ENCODE measurements at regions not wholly inside any gene's neighbourhood (a gene's known extent, or its start where the extent isn't known, plus 50 kb on each side); places are given as distances from the start of the nearest gene placed in this dataset.

DNA sequence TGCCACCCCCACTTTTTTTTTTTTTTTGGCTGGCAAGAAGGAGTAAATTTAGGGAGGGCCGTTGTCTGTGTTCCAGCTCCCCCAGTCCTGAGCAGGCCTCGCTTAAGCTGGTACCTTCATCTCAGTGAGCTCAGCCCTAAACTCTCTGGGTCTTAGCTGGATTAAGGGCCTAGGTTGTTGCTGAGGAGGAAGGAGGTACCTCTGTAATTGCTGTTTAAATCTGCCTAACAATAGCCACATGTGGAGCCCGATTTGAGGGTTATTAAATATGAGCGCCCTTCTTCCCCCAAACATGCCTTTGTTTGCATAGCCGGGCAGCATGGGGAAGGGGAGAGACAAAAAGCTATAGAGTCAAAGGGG, 179.0 kb upstream of the PITX1 start:
- Histone ChIP-seq H3K9me3 (ENCODE audit: control insufficient read depth in 1 of 2, low read length in 2 of 2) (no peaks in the 10 kb centered on the region), H3K4me3 (ENCODE audit: low read depth in 1 of 2, low read length in 2 of 2) (no peak overlapping the region), H3K27ac (ENCODE audit: low read depth, low read length) (no peak overlapping the region), H3K36me3 (ENCODE audit: control insufficient read depth in 1 of 2, insufficient read depth in 2 of 2, low read length in 2 of 2) (no peaks in the 10 kb centered on the region), H3K4me1 (ENCODE audit: control insufficient read depth in 1 of 2, insufficient read depth in 2 of 2, low read length in 2 of 2) (peaks cover 8 to 9% of the 10 kb centered on the region in 2 donors), H3K9ac (ENCODE audit: low read depth in 1 of 2, low read length in 2 of 2) (no peak overlapping the region), H3K27me3 (ENCODE audit: control insufficient read depth in 1 of 2, insufficient read depth in 2 of 2, low read length in 2 of 2) (no peaks in the 10 kb centered on the region)

DNA sequence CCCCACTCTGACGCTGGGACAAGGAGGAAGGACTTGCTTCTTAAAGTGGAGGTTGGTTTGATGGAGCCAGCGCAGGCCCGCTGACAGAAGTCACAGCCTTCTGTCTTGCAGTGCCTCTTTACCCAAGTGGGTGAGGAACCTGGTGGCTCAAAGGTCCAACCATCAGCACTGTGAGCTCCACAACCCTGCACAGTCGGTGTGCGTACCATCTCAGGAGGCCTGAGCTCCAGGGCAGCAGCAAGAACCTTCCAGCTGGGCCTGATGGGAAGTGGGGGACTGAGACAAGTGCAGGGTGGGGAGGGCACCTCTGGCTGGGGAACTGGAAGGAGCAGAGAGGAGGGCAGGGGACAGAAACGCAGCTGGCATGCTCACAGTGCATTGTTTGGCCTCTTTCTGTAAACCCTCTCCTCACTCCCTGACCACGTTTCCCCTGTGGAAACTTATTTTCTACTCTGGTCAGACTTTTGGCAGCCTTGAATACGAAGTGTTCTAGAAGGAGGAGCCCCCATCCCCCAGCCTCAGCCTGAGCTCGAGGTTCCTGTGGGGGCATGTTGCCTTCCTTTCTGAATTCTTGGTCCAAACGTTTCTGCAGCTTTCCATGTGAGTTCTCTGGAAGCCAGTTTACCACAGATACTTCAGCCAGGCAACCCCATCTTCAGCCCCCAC, 178.5 kb upstream of the PITX1 start:
- H3K4me1 ChIP-seq (ENCODE audit: control insufficient read depth in 1 of 2, insufficient read depth in 2 of 2, low read length in 2 of 2), result peaks cover 8 to 9% of the 10 kb centered on the region in 2 donors
- H3K27me3 ChIP-seq (ENCODE audit: control insufficient read depth in 1 of 2, insufficient read depth in 2 of 2, low read length in 2 of 2), result no peaks in the 10 kb centered on the region
- no peak overlapping the region for H3K9ac ChIP-seq (ENCODE audit: low read depth in 1 of 2, low read length in 2 of 2)
- no peak overlapping the region for H3K4me3 ChIP-seq (ENCODE audit: low read depth in 1 of 2, low read length in 2 of 2)
- no peak overlapping the region for H3K27ac ChIP-seq (ENCODE audit: low read depth, low read length)
- no peaks in the 10 kb centered on the region for H3K36me3 ChIP-seq (ENCODE audit: control insufficient read depth in 1 of 2, insufficient read depth in 2 of 2, low read length in 2 of 2)
- no peaks in the 10 kb centered on the region for H3K9me3 ChIP-seq (ENCODE audit: control insufficient read depth in 1 of 2, low read length in 2 of 2)

DNA sequence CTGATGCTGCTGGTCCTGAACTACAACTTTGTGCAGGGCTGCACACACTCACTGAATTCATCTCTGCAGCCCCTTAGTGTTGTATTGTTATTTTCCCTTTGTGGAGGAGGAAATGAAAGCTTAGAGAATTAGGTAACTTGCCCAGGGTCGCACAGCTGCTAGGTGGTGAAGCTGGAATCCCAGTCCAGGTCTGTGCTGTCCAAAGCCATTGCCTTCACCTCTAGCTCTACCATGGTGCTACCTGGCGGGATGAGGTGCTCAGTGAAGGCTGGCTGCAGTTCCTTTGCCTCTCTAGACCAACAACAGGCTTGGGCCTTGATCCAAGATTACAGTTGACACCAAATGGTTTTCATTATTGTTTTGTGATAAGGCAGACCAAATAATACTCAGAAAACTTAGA, 177.8 kb upstream of the PITX1 start:
- no peaks in the 10 kb centered on the region for H3K27me3 ChIP-seq (ENCODE audit: control insufficient read depth in 1 of 2, insufficient read depth in 2 of 2, low read length in 2 of 2)
- no peaks in the 10 kb centered on the region for H3K36me3 ChIP-seq (ENCODE audit: control insufficient read depth in 1 of 2, insufficient read depth in 2 of 2, low read length in 2 of 2)
- no peak overlapping the region for H3K27ac ChIP-seq (ENCODE audit: low read depth, low read length)
- H3K9ac ChIP-seq (ENCODE audit: low read depth in 1 of 2, low read length in 2 of 2), result no peak overlapping the region
- H3K9me3 ChIP-seq (ENCODE audit: control insufficient read depth in 1 of 2, low read length in 2 of 2), result no peaks in the 10 kb centered on the region
- no peak overlapping the region for H3K4me3 ChIP-seq (ENCODE audit: low read depth in 1 of 2, low read length in 2 of 2)
- peaks cover 8 to 9% of the 10 kb centered on the region in 2 donors for H3K4me1 ChIP-seq (ENCODE audit: control insufficient read depth in 1 of 2, insufficient read depth in 2 of 2, low read length in 2 of 2)

DNA sequence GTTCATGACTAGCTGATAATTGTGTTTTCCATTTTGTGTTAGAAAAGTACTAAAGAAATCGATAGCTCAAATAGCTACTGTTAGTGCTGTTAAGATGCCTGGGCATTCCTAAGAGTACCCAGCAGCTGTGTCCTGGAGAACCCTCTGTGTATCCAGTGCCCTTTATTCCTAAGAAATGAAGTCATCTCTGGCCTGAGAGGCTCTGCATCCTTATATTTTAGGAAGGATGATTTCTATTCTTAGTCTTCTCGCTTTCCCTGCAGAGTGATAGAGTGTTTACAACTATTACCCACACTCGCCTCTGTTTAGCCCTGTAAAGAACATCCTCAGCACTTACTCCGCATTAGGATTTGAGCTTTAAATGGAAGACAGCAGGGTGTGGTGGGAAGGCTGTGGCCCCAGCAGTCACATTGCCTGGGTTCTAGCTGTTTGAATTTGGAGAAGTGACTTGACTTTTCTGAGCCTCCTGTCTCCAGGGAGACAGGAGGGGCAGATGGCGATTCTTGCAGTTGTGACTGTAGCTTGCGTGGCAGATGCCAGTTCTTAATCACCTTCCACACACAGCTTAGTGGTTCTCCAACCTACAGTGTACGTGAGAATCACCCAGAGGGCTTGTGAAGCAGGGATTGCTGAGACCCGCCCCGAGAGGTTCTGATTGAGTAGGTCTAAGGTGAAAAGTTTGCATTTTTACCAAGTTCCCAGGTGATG, 177.2 kb upstream of the PITX1 start:
- H3K9me3 ChIP-seq (ENCODE audit: control insufficient read depth in 1 of 2, low read length in 2 of 2), result no peaks in the 10 kb centered on the region
- H3K9ac ChIP-seq (ENCODE audit: low read depth in 1 of 2, low read length in 2 of 2), result no peak overlapping the region
- H3K27ac ChIP-seq (ENCODE audit: low read depth, low read length), result peak overlapping the region; percentile 13
- H3K36me3 ChIP-seq (ENCODE audit: control insufficient read depth in 1 of 2, insufficient read depth in 2 of 2, low read length in 2 of 2), result no peaks in the 10 kb centered on the region
- H3K27me3 ChIP-seq (ENCODE audit: control insufficient read depth in 1 of 2, insufficient read depth in 2 of 2, low read length in 2 of 2), result no peaks in the 10 kb centered on the region
- peaks cover 7 to 8% of the 10 kb centered on the region in 2 donors for H3K4me1 ChIP-seq (ENCODE audit: control insufficient read depth in 1 of 2, insufficient read depth in 2 of 2, low read length in 2 of 2)
- H3K4me3 ChIP-seq (ENCODE audit: low read depth in 1 of 2, low read length in 2 of 2), result no peak overlapping the region

DNA sequence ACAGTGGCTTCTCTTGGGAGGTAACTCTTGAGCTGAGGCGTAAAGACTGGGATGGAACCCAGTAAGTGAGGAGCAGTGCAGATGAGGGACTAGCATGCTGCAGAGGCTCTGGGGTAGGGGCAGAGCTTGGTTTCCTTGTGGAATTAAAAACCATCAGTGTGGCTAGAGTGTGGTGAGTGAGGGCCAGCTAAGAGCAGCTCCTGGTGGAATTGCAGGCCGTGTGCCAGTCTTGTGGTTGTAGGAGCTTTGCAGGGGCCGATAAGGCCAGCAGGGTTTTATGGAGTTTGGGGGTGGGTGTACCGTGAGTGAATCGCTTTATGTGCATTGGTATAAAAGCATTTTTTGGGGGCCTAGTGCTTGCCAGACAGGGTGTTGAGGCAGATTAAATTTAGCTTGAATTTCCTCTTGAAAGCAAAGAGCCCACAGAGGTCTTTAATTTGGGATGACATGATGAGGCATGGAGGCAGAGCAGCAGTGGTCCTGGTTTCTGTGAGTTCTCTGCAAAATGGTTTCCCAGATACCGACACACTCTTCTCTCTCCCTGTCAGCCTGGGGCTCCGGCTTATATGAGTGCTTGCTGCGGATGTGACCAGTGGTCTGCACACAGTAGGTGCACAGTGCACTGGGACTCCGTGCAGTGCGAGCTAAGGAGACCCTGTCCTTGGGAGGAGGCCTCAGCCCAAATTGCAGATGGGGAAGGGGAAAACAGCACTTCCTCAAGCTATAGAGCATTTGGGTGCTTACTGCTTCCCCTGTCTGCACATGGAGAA, 176.4 kb upstream of the PITX1 start:
- no peak overlapping the region for H3K9ac ChIP-seq (ENCODE audit: low read depth in 1 of 2, low read length in 2 of 2)
- no peaks in the 10 kb centered on the region for H3K36me3 ChIP-seq (ENCODE audit: control insufficient read depth in 1 of 2, insufficient read depth in 2 of 2, low read length in 2 of 2)
- H3K27ac ChIP-seq (ENCODE audit: low read depth, low read length), result no peak overlapping the region
- no peaks in the 10 kb centered on the region for H3K27me3 ChIP-seq (ENCODE audit: control insufficient read depth in 1 of 2, insufficient read depth in 2 of 2, low read length in 2 of 2)
- no peak overlapping the region for H3K4me3 ChIP-seq (ENCODE audit: low read depth in 1 of 2, low read length in 2 of 2)
- peaks cover 0 to 8% of the 10 kb centered on the region in 2 donors for H3K4me1 ChIP-seq (ENCODE audit: control insufficient read depth in 1 of 2, insufficient read depth in 2 of 2, low read length in 2 of 2)
- no peaks in the 10 kb centered on the region for H3K9me3 ChIP-seq (ENCODE audit: control insufficient read depth in 1 of 2, low read length in 2 of 2)

DNA sequence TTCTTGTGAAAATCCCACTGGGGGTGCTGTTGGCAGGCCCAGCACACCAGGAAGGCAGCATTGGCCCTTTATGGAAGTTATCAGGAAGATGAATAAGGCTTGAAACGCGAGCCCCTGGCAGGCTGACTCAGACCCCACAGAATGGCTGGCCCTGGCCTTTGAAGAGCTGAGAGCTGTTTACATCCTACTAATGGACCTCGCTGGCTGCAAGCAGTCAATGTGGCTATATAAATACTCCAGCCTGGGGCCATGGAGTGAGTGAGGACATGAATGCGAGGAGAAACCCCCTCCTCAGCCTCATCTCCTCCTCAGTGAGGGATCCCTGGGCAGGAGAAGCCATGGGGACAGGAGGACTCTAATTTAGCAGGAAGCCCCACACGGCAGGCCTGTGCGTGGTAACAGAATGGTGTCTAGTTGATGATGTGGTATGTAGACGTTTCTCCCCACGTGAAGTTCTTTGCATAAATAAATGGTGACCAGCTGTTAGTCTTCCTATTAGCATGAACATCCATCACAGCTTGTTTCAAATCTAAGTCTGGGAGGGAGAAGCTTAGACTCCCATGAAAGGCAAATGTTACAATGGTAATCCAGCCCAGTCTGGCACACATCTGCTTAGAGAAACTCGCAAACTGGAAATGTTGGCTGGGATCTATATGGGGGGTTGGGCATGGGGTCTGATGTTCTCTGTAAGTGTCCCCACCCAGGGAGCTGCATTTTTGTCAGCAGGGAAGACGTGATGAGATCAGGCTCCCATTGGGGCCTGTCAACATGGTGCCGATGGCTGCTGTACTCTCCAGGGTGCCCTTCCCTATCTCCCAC, 175.1 kb upstream of the PITX1 start:
- Histone ChIP-seq H3K27ac (ENCODE audit: low read depth, low read length) (peak overlapping the region; percentile 23), H3K4me3 (ENCODE audit: low read depth in 1 of 2, low read length in 2 of 2) (no peak overlapping the region), H3K36me3 (ENCODE audit: control insufficient read depth in 1 of 2, insufficient read depth in 2 of 2, low read length in 2 of 2) (no peaks in the 10 kb centered on the region), H3K4me1 (ENCODE audit: control insufficient read depth in 1 of 2, insufficient read depth in 2 of 2, low read length in 2 of 2) (peaks cover 0 to 8% of the 10 kb centered on the region in 2 donors), H3K27me3 (ENCODE audit: control insufficient read depth in 1 of 2, insufficient read depth in 2 of 2, low read length in 2 of 2) (no peaks in the 10 kb centered on the region), H3K9ac (ENCODE audit: low read depth in 1 of 2, low read length in 2 of 2) (no peak overlapping the region), H3K9me3 (ENCODE audit: control insufficient read depth in 1 of 2, low read length in 2 of 2) (no peaks in the 10 kb centered on the region)

DNA sequence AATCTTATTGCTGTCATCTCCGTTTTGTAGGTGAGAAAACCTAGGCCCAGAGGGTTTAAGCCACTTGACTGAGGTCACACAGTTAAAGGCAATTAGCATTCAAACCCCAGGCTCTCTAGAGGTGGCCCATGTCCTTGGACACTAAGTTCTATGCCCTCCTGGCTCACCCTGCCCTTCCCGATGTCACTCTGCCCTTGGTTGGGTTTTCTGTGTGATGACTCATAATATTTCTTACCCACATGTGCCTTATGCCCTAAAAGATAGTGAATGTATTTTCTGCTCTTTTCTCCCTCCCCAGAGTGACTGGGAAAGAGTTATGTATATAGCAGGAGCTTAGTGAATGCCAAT, 174.5 kb upstream of the PITX1 start:
- no peaks in the 10 kb centered on the region for H3K27me3 ChIP-seq (ENCODE audit: control insufficient read depth in 1 of 2, insufficient read depth in 2 of 2, low read length in 2 of 2)
- H3K9ac ChIP-seq (ENCODE audit: low read depth in 1 of 2, low read length in 2 of 2), result no peak overlapping the region
- H3K4me3 ChIP-seq (ENCODE audit: low read depth in 1 of 2, low read length in 2 of 2), result no peak overlapping the region
- no peaks in the 10 kb centered on the region for H3K36me3 ChIP-seq (ENCODE audit: control insufficient read depth in 1 of 2, insufficient read depth in 2 of 2, low read length in 2 of 2)
- no peaks in the 10 kb centered on the region for H3K9me3 ChIP-seq (ENCODE audit: control insufficient read depth in 1 of 2, low read length in 2 of 2)
- H3K4me1 ChIP-seq (ENCODE audit: control insufficient read depth in 1 of 2, insufficient read depth in 2 of 2, low read length in 2 of 2), result peaks cover 0 to 8% of the 10 kb centered on the region in 2 donors
- no peak overlapping the region for H3K27ac ChIP-seq (ENCODE audit: low read depth, low read length)

DNA sequence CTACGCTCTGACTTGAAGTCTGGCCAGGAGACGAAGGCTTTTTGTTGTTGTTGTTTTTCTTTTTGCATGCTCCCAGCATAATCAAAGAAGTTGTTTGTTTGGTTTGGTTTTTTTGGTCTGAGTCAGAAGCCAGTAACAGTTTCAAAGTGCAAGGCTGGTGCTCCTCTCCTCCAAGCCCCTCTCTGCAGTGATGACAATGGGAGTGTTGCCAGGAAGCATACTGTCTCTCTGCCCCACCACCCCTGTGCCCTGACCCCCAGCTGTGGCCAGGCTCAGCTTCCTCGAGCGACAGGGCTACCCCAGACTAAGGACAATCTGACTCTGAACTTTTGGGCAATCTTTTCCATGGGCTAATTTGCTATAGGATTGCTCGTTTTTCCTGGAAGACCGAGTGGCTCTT, 173.8 kb upstream of the PITX1 start:
- Histone ChIP-seq H3K27me3 (ENCODE audit: control insufficient read depth in 1 of 2, insufficient read depth in 2 of 2, low read length in 2 of 2) (no peaks in the 10 kb centered on the region), H3K4me1 (ENCODE audit: control insufficient read depth in 1 of 2, insufficient read depth in 2 of 2, low read length in 2 of 2) (peaks cover 0 to 8% of the 10 kb centered on the region in 2 donors), H3K9ac (ENCODE audit: low read depth in 1 of 2, low read length in 2 of 2) (no peak overlapping the region), H3K27ac (ENCODE audit: low read depth, low read length) (no peak overlapping the region), H3K4me3 (ENCODE audit: low read depth in 1 of 2, low read length in 2 of 2) (no peak overlapping the region), H3K36me3 (ENCODE audit: control insufficient read depth in 1 of 2, insufficient read depth in 2 of 2, low read length in 2 of 2) (no peaks in the 10 kb centered on the region), H3K9me3 (ENCODE audit: control insufficient read depth in 1 of 2, low read length in 2 of 2) (no peaks in the 10 kb centered on the region)

DNA sequence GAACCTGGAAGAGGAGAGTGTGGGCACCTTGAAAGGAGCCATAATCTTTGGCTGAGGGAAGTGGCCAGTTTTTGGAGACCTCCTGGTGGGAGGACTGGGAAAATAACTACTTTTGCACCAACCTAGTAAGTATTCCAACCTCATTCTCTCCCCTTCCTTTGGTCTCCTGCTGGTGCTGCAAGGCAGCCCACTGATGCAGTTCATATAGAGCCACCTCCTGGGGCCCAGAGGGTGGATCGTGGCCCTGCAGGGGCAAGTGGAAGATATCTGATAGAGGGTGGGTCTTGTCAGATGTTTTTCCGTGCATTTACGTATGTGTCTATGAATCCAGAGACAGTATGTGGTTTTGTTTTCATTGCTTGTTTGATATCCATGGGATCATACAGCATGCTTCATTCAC, 172.8 kb upstream of the PITX1 start:
- Histone ChIP-seq H3K9me3 (ENCODE audit: control insufficient read depth in 1 of 2, low read length in 2 of 2) (peaks cover 0 to 9% of the 10 kb centered on the region in 2 donors), H3K27ac (ENCODE audit: low read depth, low read length) (no peak overlapping the region), H3K27me3 (ENCODE audit: control insufficient read depth in 1 of 2, insufficient read depth in 2 of 2, low read length in 2 of 2) (no peaks in the 10 kb centered on the region), H3K4me1 (ENCODE audit: control insufficient read depth in 1 of 2, insufficient read depth in 2 of 2, low read length in 2 of 2) (peaks cover 0 to 8% of the 10 kb centered on the region in 2 donors), H3K36me3 (ENCODE audit: control insufficient read depth in 1 of 2, insufficient read depth in 2 of 2, low read length in 2 of 2) (no peaks in the 10 kb centered on the region), H3K9ac (ENCODE audit: low read depth in 1 of 2, low read length in 2 of 2) (no peak overlapping the region), H3K4me3 (ENCODE audit: low read depth in 1 of 2, low read length in 2 of 2) (no peak overlapping the region)
